C4-2B (cell line): ENCODE measurements at regions not wholly inside any gene's neighbourhood (a gene's known extent, or its start where the extent isn't known, plus 50 kb on each side); places are given as distances from the start of the nearest gene placed in this dataset.

Source experiments
- ZFX ChIP-seq: fragments of 450-650 bp; IDR thresholded peaks from 2 replicates; pipeline ENCODE4 v1.6.1; 2017
- TF ChIP-seq, protein P1 (sequence below): fragments of 450-650 bp; conservative IDR thresholded peaks from 2 replicates; pipeline ENCODE4 v1.5.1; 2017; ENCODE audit warnings: mild to moderate bottlenecking

GRCh38 chr14:94923786-94924185 lies 153.9 kb upstream of the GSC start:
- TF ChIP-seq, protein P1, sequence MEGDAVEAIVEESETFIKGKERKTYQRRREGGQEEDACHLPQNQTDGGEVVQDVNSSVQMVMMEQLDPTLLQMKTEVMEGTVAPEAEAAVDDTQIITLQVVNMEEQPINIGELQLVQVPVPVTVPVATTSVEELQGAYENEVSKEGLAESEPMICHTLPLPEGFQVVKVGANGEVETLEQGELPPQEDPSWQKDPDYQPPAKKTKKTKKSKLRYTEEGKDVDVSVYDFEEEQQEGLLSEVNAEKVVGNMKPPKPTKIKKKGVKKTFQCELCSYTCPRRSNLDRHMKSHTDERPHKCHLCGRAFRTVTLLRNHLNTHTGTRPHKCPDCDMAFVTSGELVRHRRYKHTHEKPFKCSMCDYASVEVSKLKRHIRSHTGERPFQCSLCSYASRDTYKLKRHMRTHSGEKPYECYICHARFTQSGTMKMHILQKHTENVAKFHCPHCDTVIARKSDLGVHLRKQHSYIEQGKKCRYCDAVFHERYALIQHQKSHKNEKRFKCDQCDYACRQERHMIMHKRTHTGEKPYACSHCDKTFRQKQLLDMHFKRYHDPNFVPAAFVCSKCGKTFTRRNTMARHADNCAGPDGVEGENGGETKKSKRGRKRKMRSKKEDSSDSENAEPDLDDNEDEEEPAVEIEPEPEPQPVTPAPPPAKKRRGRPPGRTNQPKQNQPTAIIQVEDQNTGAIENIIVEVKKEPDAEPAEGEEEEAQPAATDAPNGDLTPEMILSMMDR, result no peak
- no peak for TF ChIP-seq ZFX
